Astrocyte of the spinal cord (primary cell): ENCODE measurements at regions not wholly inside any gene's neighbourhood (a gene's known extent, or its start where the extent isn't known, plus 50 kb on each side); places are given as distances from the start of the nearest gene placed in this dataset.

Source experiments
- DNase-seq: peaks from one replicate; pipeline ENCODE4 v3.0.0; 2011; ENCODE audit warnings: low read depth, low spot score
- H3K4me3 ChIP-seq: 2 replicates; pipeline ENCODE4 v1.5.1; 2011; ENCODE audit warnings: low read depth, mild to moderate bottlenecking, low read length, moderate library complexity
- CTCF ChIP-seq: IDR thresholded peaks from 2 replicates; pipeline ENCODE4 v1.5.1; 2012; ENCODE audit warnings: low read depth, mild to moderate bottlenecking, low read length, inconsistent platforms
- in situ Hi-C: cut with HindIII; loops from 2 replicates; pipeline ENCODE4 v1.10.0; 2017; ENCODE audit warnings: low sequenced_read_pairs

- in situ Hi-C loops: no loop called here
- no peak for DNase-seq
Observed at GRCh38 chr3:26452363-26452762, 170.2 kb upstream of the LRRC3B start.

GRCh38 chr3:26460985-26461384, 161.6 kb upstream of the LRRC3B start:
- no peak for TF ChIP-seq CTCF
- in situ Hi-C loops: no loop called here
- DNase-seq: no peak
- H3K4me3 ChIP-seq: no peak overlapping the region

More at GRCh38 chr3:26452363-26452762, 170.2 kb upstream of the LRRC3B start:
- no peak overlapping the region for H3K4me3 ChIP-seq
- TF ChIP-seq CTCF: no peak

- in situ Hi-C loops: no loop called here
- TF ChIP-seq CTCF: no peak
- no peak for DNase-seq
- no peak overlapping the region for H3K4me3 ChIP-seq
Observed at GRCh38 chr3:26472345-26472744, 150.2 kb upstream of the LRRC3B start.

- no peak overlapping the region for H3K4me3 ChIP-seq
- TF ChIP-seq CTCF: no peak
- in situ Hi-C loops: no loop called here
- no peak for DNase-seq
Observed at GRCh38 chr3:26474706-26475105, 147.9 kb upstream of the LRRC3B start.

GRCh38 chr3:26480377-26480776, 142.2 kb upstream of the LRRC3B start:
- no peak overlapping the region for H3K4me3 ChIP-seq
- no peak for TF ChIP-seq CTCF
- in situ Hi-C loops: no loop called here
- DNase-seq: no peak

GRCh38 chr3:26484140-26484539, 138.4 kb upstream of the LRRC3B start:
- no peak overlapping the region for H3K4me3 ChIP-seq
- in situ Hi-C loops: no loop called here
- no peak for DNase-seq
- TF ChIP-seq CTCF: no peak

GRCh38 chr3:26498271-26498670, 124.3 kb upstream of the LRRC3B start:
- DNase-seq: no peak
- in situ Hi-C loops: no loop called here
- no peak for TF ChIP-seq CTCF
- H3K4me3 ChIP-seq: no peak overlapping the region
